ENCODE measurements at regions not wholly inside any gene's neighbourhood (a gene's known extent, or its start where the extent isn't known, plus 50 kb on each side); places are given as distances from the start of the nearest gene placed in this dataset.

DNA sequence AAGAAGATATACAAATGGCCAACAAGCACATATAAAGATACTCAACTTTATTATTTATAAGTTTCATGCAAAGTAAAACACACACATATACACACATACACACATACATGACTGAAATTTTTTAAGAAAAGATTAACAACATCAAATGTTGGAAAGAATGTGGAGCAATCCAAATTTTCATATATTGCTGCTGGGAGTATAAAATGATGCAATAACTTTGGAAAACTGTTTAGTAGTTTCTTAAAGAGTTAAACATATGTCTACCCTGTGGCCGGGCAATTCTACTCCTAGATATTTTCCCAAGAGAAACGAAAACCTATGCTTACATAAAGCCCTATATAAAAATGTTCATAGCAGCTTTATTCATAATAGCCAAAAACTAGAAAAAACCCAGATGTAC, 99.8 kb upstream of the NR4A3 start:
- Histone ChIP-seq H3K4me3 (no peak overlapping the region), H3K9me3 (ENCODE audit: low read depth) (no peaks in the 10 kb centered on the region), H3K27me3 (no peaks in the 10 kb centered on the region), H3K4me1 (ENCODE audit: low read depth) (no peaks in the 10 kb centered on the region), H3K27ac (no peak overlapping the region), H3K36me3 (no peaks in the 10 kb centered on the region)
- DNase-seq (ENCODE audit: low read depth in 1 of 2, low spot score in 1 of 2): no peak
- TF ChIP-seq, protein P1, sequence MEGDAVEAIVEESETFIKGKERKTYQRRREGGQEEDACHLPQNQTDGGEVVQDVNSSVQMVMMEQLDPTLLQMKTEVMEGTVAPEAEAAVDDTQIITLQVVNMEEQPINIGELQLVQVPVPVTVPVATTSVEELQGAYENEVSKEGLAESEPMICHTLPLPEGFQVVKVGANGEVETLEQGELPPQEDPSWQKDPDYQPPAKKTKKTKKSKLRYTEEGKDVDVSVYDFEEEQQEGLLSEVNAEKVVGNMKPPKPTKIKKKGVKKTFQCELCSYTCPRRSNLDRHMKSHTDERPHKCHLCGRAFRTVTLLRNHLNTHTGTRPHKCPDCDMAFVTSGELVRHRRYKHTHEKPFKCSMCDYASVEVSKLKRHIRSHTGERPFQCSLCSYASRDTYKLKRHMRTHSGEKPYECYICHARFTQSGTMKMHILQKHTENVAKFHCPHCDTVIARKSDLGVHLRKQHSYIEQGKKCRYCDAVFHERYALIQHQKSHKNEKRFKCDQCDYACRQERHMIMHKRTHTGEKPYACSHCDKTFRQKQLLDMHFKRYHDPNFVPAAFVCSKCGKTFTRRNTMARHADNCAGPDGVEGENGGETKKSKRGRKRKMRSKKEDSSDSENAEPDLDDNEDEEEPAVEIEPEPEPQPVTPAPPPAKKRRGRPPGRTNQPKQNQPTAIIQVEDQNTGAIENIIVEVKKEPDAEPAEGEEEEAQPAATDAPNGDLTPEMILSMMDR (IDR thresholded peaks at IDR 0.05; ENCODE audit: low read depth, low read length): no peak

DNA sequence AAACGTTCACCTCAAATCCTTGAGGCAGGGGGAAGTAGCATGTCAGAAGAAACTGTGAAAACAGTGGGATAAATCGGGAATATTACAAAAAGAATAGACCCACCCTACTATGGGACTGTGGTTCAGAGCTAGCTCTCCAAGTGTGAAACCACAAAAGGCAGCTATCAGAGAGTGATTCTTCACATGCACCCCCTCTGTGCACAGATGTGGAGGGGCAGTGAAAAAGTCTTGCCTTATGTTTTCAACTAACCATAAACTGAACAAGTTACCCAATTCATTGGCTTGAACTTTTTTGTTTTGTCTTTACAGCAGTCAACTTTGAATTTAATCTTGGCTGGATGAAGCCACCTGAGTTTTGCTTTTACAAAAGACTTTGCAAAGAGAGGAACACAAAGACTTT, 98.8 kb upstream of the NR4A3 start:
- DNase-seq (ENCODE audit: low read depth in 1 of 2, low spot score in 1 of 2): no peak
- no peak overlapping the region for H3K27ac ChIP-seq
- H3K4me3 ChIP-seq: no peak overlapping the region

DNA sequence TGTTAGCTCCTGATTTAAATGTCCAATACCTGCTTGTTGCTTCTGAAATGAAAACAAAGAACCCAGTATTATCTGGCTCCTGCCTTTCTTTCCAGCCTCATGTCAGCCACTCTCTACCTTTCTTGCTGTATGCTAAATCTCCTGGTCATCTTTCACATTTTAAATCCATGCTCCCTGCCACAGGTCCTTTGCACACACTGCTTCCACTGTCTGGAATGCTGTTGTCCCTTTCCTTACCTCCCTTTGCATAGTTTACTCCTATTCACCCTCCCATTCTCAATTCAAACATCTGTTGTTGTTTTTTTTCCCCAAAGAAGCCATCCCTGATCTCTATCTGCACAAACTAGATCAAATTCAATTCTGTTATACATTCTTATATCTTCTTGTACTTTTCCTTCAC, 97.0 kb upstream of the NR4A3 start:
- DNase-seq (ENCODE audit: low read depth in 1 of 2, low spot score in 1 of 2): no peak
- H3K27me3 ChIP-seq: no peaks in the 10 kb centered on the region
- H3K36me3 ChIP-seq: no peaks in the 10 kb centered on the region
- no peak overlapping the region for H3K4me3 ChIP-seq
- TF ChIP-seq, protein P1 (IDR thresholded peaks at IDR 0.05; ENCODE audit: low read depth, low read length): no peak
- no peaks in the 10 kb centered on the region for H3K4me1 ChIP-seq (ENCODE audit: low read depth)
- no peak overlapping the region for H3K27ac ChIP-seq
- H3K9me3 ChIP-seq (ENCODE audit: low read depth): no peaks in the 10 kb centered on the region

More for the DNA sequence above, 98.8 kb upstream of the NR4A3 start:
- no peaks in the 10 kb centered on the region for H3K4me1 ChIP-seq (ENCODE audit: low read depth)
- TF ChIP-seq, protein P1 (IDR thresholded peaks at IDR 0.05; ENCODE audit: low read depth, low read length): no peak
- no peaks in the 10 kb centered on the region for H3K27me3 ChIP-seq
- H3K36me3 ChIP-seq: no peaks in the 10 kb centered on the region
- H3K9me3 ChIP-seq (ENCODE audit: low read depth): no peaks in the 10 kb centered on the region

DNA sequence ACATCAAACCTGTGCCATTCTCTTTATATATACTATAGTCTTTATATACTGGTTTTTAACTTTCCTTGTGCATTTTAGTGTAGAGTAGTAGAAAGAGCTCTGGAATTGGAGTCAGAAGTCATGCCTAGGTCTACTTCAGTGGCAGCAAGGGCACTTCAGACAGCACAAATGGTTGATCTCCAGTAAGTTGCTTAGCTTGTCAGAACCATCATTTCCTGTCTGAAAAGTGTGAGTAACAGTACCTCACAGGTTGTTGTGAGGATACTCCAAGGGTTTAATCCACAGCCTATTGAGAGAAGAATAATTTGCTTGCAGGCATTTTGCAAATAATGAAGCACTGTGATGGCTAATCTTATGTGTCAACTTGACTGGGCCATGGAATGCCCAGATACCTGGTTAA, 95.8 kb upstream of the NR4A3 start:
- Histone ChIP-seq H3K27me3 (no peaks in the 10 kb centered on the region), H3K4me1 (ENCODE audit: low read depth) (no peaks in the 10 kb centered on the region), H3K36me3 (no peaks in the 10 kb centered on the region), H3K4me3 (no peak overlapping the region), H3K27ac (no peak overlapping the region), H3K9me3 (ENCODE audit: low read depth) (no peaks in the 10 kb centered on the region)
- TF ChIP-seq, protein P1 (IDR thresholded peaks at IDR 0.05; ENCODE audit: low read depth, low read length): no peak
- no peak for DNase-seq (ENCODE audit: low read depth in 1 of 2, low spot score in 1 of 2)

DNA sequence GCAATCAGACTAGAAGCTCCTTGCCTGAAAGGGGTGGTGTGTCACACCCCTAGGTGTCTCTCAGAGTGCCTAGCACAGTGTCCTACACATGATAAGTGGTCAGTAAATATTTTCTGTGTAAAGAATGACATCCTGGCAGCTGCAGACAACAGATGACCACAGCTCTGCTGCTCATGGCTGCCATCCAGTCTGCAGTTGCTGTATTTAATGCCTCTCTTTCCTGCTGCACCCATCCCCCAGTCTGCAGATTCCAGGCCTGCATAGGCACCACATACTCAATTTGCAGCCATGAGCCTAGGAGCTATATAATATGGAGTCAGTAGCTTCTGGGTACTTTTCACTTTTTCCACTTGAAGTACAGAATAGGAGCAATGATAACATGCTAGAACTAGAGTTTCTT, 94.9 kb upstream of the NR4A3 start:
- Histone ChIP-seq H3K27ac (no peak overlapping the region), H3K4me1 (ENCODE audit: low read depth) (no peaks in the 10 kb centered on the region), H3K4me3 (no peak overlapping the region), H3K9me3 (ENCODE audit: low read depth) (no peaks in the 10 kb centered on the region), H3K36me3 (no peaks in the 10 kb centered on the region), H3K27me3 (no peaks in the 10 kb centered on the region)
- TF ChIP-seq, protein P1 (IDR thresholded peaks at IDR 0.05; ENCODE audit: low read depth, low read length): no peak
- no peak for DNase-seq (ENCODE audit: low read depth in 1 of 2, low spot score in 1 of 2)

DNA sequence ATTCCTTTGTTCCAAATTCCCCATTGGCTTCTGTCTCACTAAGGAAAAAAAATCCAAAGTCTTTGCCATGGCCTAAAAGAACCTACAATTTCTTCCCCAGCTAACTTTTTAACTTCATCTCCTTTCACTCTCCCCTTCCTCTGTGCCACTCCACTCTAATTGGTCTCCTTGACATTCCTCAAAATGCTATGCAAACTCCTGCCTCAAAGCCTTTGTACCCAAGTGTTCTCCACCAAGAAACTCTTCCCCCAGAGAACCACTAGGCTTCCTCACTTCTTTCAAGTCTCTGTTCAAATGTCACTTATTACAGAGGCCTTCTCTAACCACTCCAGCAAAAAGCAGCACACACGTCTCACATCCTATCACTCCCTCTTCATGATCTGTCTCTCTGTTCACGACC, 91.6 kb upstream of the NR4A3 start:
- Histone ChIP-seq H3K27ac (no peak overlapping the region), H3K4me3 (no peak overlapping the region), H3K9me3 (ENCODE audit: low read depth) (no peaks in the 10 kb centered on the region), H3K36me3 (no peaks in the 10 kb centered on the region), H3K27me3 (no peaks in the 10 kb centered on the region), H3K4me1 (ENCODE audit: low read depth) (no peaks in the 10 kb centered on the region)
- no peak for DNase-seq (ENCODE audit: low read depth in 1 of 2, low spot score in 1 of 2)
- TF ChIP-seq, protein P1 (IDR thresholded peaks at IDR 0.05; ENCODE audit: low read depth, low read length): no peak
